ENCODE measurements at regions not wholly inside any gene's neighbourhood (a gene's known extent, or its start where the extent isn't known, plus 50 kb on each side); places are given as distances from the start of the nearest gene placed in this dataset.

DNA sequence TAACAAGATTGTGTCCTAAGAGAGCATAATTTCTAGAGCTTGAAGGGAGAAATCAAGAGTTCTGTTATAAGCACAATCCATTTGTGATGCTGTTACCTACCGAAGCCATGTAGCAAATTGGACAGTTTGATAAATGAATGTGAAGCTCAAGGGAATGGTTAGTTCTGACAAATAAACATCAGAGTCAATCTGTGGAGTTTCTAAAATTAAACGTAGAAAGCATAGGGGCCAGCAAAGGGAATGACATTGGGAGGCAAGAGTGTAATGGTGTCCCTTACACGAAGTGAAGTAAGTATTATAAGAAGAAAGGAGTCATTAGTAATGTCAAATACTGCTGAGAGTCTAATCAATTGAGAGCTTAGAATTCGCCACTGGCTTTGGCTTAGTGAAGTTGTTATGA lies 200.2 kb upstream of the SLITRK1 start:
- no peak for DNase-seq (ENCODE audit: low spot score in 2 of 2)
- Histone ChIP-seq H3K36me3 (no peaks in the 10 kb centered on the region), H3K27me3 (no peaks in the 10 kb centered on the region), H3K4me1 (no peaks in the 10 kb centered on the region), H3K27ac (no peak overlapping the region), H3K9me3 (no peaks in the 10 kb centered on the region), H3K4me3 (no peak overlapping the region)
- TF ChIP-seq POLR2A (IDR thresholded peaks at IDR 0.05) = no peak
- TF ChIP-seq POLR2AphosphoS5 (IDR thresholded peaks at IDR 0.05) = no peak
- TF ChIP-seq, protein P1, sequence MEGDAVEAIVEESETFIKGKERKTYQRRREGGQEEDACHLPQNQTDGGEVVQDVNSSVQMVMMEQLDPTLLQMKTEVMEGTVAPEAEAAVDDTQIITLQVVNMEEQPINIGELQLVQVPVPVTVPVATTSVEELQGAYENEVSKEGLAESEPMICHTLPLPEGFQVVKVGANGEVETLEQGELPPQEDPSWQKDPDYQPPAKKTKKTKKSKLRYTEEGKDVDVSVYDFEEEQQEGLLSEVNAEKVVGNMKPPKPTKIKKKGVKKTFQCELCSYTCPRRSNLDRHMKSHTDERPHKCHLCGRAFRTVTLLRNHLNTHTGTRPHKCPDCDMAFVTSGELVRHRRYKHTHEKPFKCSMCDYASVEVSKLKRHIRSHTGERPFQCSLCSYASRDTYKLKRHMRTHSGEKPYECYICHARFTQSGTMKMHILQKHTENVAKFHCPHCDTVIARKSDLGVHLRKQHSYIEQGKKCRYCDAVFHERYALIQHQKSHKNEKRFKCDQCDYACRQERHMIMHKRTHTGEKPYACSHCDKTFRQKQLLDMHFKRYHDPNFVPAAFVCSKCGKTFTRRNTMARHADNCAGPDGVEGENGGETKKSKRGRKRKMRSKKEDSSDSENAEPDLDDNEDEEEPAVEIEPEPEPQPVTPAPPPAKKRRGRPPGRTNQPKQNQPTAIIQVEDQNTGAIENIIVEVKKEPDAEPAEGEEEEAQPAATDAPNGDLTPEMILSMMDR (IDR thresholded peaks at IDR 0.05) = no peak
- intact Hi-C loops (cut with DNase I; ENCODE audit: low total_unique reads) = no loop called here

DNA sequence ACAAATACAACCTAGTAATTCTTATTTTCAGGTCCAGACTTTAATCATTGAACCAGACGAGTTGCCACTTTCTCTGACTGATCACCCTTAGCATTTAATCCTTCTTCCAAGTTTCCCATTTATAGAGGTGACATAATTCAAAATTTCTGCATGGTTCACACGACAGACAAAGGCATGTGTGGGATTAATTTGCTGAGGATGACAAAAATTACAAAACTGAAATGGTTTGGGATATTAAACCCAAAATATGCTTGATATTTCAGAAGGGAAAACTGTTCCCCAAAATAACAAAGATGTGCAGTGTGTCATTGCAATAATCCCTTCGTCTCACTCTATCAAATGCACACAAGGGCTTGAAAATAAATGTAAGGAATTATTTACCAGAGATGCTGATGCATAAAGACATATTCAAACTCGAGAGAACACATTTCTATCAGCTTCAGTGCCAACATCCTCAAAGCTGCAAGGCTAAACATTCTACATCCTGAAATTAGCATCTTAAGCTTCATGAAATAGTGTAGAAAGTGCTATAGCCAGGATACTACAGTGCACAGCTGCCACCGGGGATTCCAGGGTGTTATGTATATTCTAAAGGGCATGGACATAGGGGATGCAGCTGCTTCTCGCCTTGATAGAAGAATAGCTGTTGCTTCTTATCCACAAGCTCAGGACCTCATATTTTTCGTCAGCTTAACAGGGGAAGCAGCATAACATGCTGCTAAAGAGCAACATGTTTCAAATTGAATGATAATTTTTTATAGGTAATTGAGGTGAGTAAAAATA lies 198.7 kb upstream of the SLITRK1 start:
- H3K27ac ChIP-seq = no peak overlapping the region
- no peaks in the 10 kb centered on the region for H3K27me3 ChIP-seq

DNA sequence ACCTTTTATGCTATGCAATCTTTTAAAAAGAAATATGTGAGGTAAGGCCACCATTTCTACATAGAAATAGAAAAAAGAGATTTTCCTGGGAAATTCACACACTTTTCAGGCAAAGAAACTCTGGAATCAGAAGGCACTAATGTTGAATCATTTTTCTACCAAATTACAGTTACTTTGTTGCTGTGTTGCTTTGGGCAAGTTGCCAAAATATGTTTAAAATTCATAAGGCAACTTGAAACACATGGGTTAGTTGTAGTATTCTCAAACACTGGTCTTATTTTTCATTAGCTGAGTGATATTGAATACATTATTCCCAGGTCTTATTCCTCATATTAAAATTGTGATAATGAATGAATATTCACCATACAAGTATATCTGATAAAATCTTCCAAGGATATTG lies 195.0 kb upstream of the SLITRK1 start:
- TF ChIP-seq POLR2AphosphoS5 (IDR thresholded peaks at IDR 0.05) (no peak), POLR2A (IDR thresholded peaks at IDR 0.05) (no peak)
- TF ChIP-seq, protein P1 (IDR thresholded peaks at IDR 0.05) = no peak
- no peaks in the 10 kb centered on the region for H3K36me3 ChIP-seq
- no peaks in the 10 kb centered on the region for H3K4me1 ChIP-seq
- H3K4me3 ChIP-seq = no peak overlapping the region
- no peak for DNase-seq (ENCODE audit: low spot score in 2 of 2)
- H3K27ac ChIP-seq = no peak overlapping the region
- H3K27me3 ChIP-seq = no peaks in the 10 kb centered on the region
- H3K9me3 ChIP-seq = no peaks in the 10 kb centered on the region
- intact Hi-C loops (cut with DNase I; ENCODE audit: low total_unique reads) = no loop called here

More for the DNA sequence above, 198.7 kb upstream of the SLITRK1 start:
- H3K4me3 ChIP-seq = no peak overlapping the region
- no peaks in the 10 kb centered on the region for H3K36me3 ChIP-seq
- no peak for DNase-seq (ENCODE audit: low spot score in 2 of 2)
- no peak for TF ChIP-seq POLR2A (IDR thresholded peaks at IDR 0.05)
- TF ChIP-seq POLR2AphosphoS5 (IDR thresholded peaks at IDR 0.05) = no peak
- TF ChIP-seq, protein P1 (IDR thresholded peaks at IDR 0.05) = no peak
- intact Hi-C loops (cut with DNase I; ENCODE audit: low total_unique reads) = no loop called here
- no peaks in the 10 kb centered on the region for H3K4me1 ChIP-seq
- H3K9me3 ChIP-seq = no peaks in the 10 kb centered on the region

DNA sequence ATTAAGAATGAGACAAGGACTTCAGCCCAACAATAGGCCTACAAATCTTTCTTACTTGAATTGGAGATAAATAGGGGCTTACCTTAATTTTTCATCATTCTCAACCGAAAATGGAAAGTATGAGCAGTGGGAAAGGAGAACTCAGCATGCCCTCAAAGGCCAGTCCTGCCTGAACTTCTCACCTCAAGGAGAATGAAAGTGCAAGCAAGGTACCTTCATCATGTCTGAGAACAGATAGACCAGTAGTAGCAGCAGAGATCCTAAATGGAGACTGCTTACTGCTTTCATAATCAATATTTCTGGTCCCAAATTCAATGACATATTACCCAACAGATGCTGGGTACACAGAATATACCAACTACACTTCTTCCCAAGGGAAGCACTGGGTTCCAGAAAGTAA lies 194.0 kb upstream of the SLITRK1 start:
- Histone ChIP-seq H3K4me3 (no peak overlapping the region), H3K36me3 (no peaks in the 10 kb centered on the region), H3K9me3 (no peaks in the 10 kb centered on the region), H3K27ac (no peak overlapping the region), H3K4me1 (no peaks in the 10 kb centered on the region), H3K27me3 (no peaks in the 10 kb centered on the region)
- TF ChIP-seq POLR2A (IDR thresholded peaks at IDR 0.05) (no peak), POLR2AphosphoS5 (IDR thresholded peaks at IDR 0.05) (no peak)
- TF ChIP-seq, protein P1 (IDR thresholded peaks at IDR 0.05) = no peak
- DNase-seq (ENCODE audit: low spot score in 2 of 2) = no peak
- intact Hi-C loops (cut with DNase I; ENCODE audit: low total_unique reads) = no loop called here

DNA sequence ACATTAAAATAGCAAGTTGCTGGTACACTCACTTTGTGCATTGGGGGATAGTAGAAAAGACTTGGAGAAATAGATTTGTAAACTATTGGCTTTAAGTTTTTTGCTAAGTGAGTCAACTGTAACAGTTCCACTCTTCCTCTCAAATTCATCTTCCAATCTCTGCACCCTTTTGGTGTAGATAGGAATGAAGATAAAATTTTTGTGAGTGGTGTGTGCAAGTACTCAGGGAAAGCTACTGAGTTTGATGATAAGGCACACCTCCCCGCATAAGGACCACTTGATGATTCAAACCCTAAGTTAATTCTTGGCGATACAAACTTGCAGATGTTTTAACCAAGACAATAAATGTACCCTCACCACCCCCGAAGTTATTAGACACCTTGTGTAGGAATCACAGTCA lies 168.3 kb upstream of the SLITRK1 start:
- H3K27me3 ChIP-seq = no peaks in the 10 kb centered on the region

More for the DNA sequence above, 168.3 kb upstream of the SLITRK1 start:
- Histone ChIP-seq H3K4me3 (no peak overlapping the region), H3K27ac (no peak overlapping the region), H3K36me3 (no peaks in the 10 kb centered on the region), H3K4me1 (no peaks in the 10 kb centered on the region), H3K9me3 (no peaks in the 10 kb centered on the region)
- intact Hi-C loops (cut with DNase I; ENCODE audit: low total_unique reads) = no loop called here
- TF ChIP-seq POLR2A (IDR thresholded peaks at IDR 0.05) (no peak), POLR2AphosphoS5 (IDR thresholded peaks at IDR 0.05) (no peak)
- TF ChIP-seq, protein P1 (IDR thresholded peaks at IDR 0.05) = no peak
- DNase-seq (ENCODE audit: low spot score in 2 of 2) = no peak

All from breast epithelium (tissue), 4 donors.